GM21447 (cell line): ENCODE measurements at regions not wholly inside any gene's neighbourhood (a gene's known extent, or its start where the extent isn't known, plus 50 kb on each side); places are given as distances from the start of the nearest gene placed in this dataset.

Experiments used
- ATAC-seq: cut with Tn5 transposase; IDR thresholded peaks from one replicate; pipeline ENCODE4 v1.9.1; 2021; ENCODE audit not compliant: unreplicated experiment

GRCh38 chr5:159639590-159639989 lies 276.7 kb upstream of the ADRA1B start:
- no peak for ATAC-seq

GRCh38 chr5:159640446-159640845 lies 275.8 kb upstream of the ADRA1B start:
- no peak for ATAC-seq

- ATAC-seq: no peak
Measured at GRCh38 chr5:159640921-159641320, 275.4 kb upstream of the ADRA1B start.

- ATAC-seq: no peak
Measured at GRCh38 chr5:159641371-159642039, 274.8 kb upstream of the ADRA1B start.

GRCh38 chr5:159642379-159642778 lies 273.9 kb upstream of the ADRA1B start:
- ATAC-seq: no peak

- no peak for ATAC-seq
Measured at GRCh38 chr5:159644053-159644452, 272.2 kb upstream of the ADRA1B start.

GRCh38 chr5:159645179-159645846 lies 271.0 kb upstream of the ADRA1B start:
- no peak for ATAC-seq

- no peak for ATAC-seq
Measured at GRCh38 chr5:159650803-159651202, 265.5 kb upstream of the ADRA1B start.

- no peak for ATAC-seq
Measured at GRCh38 chr5:159655757-159656409, 260.4 kb upstream of the ADRA1B start.

- no peak for ATAC-seq
Measured at GRCh38 chr5:159657298-159657697, 259.0 kb upstream of the ADRA1B start.

GRCh38 chr5:159657771-159658170 lies 258.5 kb upstream of the ADRA1B start:
- ATAC-seq: no peak

- ATAC-seq: no peak
Measured at GRCh38 chr5:159658266-159658925, 257.9 kb upstream of the ADRA1B start.

- no peak for ATAC-seq
Measured at GRCh38 chr5:159660401-159660800, 255.9 kb upstream of the ADRA1B start.

- no peak for ATAC-seq
Measured at GRCh38 chr5:159663986-159664385, 252.3 kb upstream of the ADRA1B start.

- no peak for ATAC-seq
Measured at GRCh38 chr5:159667286-159667685, 249.0 kb upstream of the ADRA1B start.

- no peak for ATAC-seq
Measured at GRCh38 chr5:159668556-159668955, 247.7 kb upstream of the ADRA1B start.

- ATAC-seq: no peak
Measured at GRCh38 chr5:159669559-159669958, 246.7 kb upstream of the ADRA1B start.

GRCh38 chr5:159671886-159672285 lies 244.4 kb upstream of the ADRA1B start:
- no peak for ATAC-seq

- ATAC-seq: no peak
Measured at GRCh38 chr5:159673538-159673937, 242.7 kb upstream of the ADRA1B start.

GRCh38 chr5:159678657-159679392 lies 237.5 kb upstream of the ADRA1B start:
- no peak for ATAC-seq

GRCh38 chr5:159680095-159680494 lies 236.2 kb upstream of the ADRA1B start:
- ATAC-seq: no peak
